SK-N-SH treated with all-trans-retinoic acid at 6 μM for 48 hours (cell line): ENCODE measurements at regions not wholly inside any gene's neighbourhood (a gene's known extent, or its start where the extent isn't known, plus 50 kb on each side); places are given as distances from the start of the nearest gene placed in this dataset.

Experiments used
- ARNTL ChIP-seq: fragments of 450-650 bp; formaldehyde crosslinking; IDR thresholded peaks from 2 replicates; pipeline ENCODE4 v1.5.0; 2020; ENCODE audit warnings: low read depth, mild to moderate bottlenecking, moderate library complexity, borderline replicate concordance
- CREB5 ChIP-seq: fragments of 250-450 bp; sonication (Bioruptor Pico); IDR thresholded peaks from 2 replicates; pipeline ENCODE4 v1.5.1; 2020; ENCODE audit warnings: low read depth, mild to moderate bottlenecking, moderate library complexity
- ESRRG ChIP-seq: fragments of 250-450 bp; sonication (Bioruptor Pico); IDR thresholded peaks from 2 replicates; pipeline ENCODE4 v1.6.1; 2021; ENCODE audit warnings: mild to moderate bottlenecking
- ISL1 ChIP-seq: fragments of 250-450 bp; sonication (Bioruptor Pico); IDR thresholded peaks from 2 replicates; pipeline ENCODE4 v2.1.2; 2022; ENCODE audit warnings: mild to moderate bottlenecking, moderate library complexity
- RARB ChIP-seq: fragments of 250-450 bp; sonication (Bioruptor Pico); IDR thresholded peaks from 2 replicates; pipeline ENCODE4 v1.8.0; 2021; ENCODE audit warnings: mild to moderate bottlenecking, moderate library complexity
- ZFP3 ChIP-seq: fragments of 250-450 bp; sonication (Bioruptor Pico); IDR thresholded peaks from 2 replicates; pipeline ENCODE4 v1.5.0; 2020; ENCODE audit warnings: mild to moderate bottlenecking, moderate library complexity
- ZNF565 ChIP-seq: fragments of 450-650 bp; formaldehyde crosslinking; conservative IDR thresholded peaks from 2 replicates; pipeline ENCODE4 v1.5.0; 2020; ENCODE audit warnings: low read depth, mild to moderate bottlenecking, moderate library complexity
- ZNF8 ChIP-seq: fragments of 450-650 bp; formaldehyde crosslinking; IDR thresholded peaks from 2 replicates; pipeline ENCODE4 v1.5.0; 2020; ENCODE audit warnings: mild to moderate bottlenecking, moderate library complexity
- TF ChIP-seq, protein P1 (sequence below): fragments of 250-450 bp; sonication (Bioruptor Pico); IDR thresholded peaks from 2 replicates; pipeline ENCODE4 v1.5.0; 2020; ENCODE audit warnings: mild to moderate bottlenecking, moderate library complexity
- TF ChIP-seq, protein P2 (sequence below): fragments of 250-450 bp; sonication (Bioruptor Pico); IDR thresholded peaks from 2 replicates; pipeline ENCODE4 v1.8.0; 2020; ENCODE audit warnings: mild to moderate bottlenecking, moderate library complexity, borderline replicate concordance

DNA sequence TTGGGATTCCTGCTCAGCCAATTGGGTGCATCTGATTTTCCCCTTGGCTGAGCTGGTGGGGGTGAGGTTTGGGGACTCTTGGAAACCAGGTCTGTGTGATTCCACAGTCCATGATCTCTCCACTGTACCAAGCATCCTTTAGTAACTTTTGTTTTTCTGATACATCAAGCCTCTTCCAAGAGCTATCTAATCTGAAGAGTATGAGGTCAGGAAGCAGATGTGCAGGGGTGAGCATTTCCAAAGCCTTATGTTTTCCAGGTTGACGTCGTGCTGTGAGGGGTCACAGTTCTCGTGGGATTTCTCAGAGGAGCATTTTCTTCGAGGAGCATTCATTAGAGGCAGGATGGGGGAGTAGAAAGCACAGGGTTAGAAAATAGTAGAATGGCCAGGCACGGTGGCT is 95.3 kb downstream of the KLF4 start:
- TF ChIP-seq ZFP3 = no peak
- no peak for TF ChIP-seq RARB (CRISPR knock-in tag)
- TF ChIP-seq, protein P1, sequence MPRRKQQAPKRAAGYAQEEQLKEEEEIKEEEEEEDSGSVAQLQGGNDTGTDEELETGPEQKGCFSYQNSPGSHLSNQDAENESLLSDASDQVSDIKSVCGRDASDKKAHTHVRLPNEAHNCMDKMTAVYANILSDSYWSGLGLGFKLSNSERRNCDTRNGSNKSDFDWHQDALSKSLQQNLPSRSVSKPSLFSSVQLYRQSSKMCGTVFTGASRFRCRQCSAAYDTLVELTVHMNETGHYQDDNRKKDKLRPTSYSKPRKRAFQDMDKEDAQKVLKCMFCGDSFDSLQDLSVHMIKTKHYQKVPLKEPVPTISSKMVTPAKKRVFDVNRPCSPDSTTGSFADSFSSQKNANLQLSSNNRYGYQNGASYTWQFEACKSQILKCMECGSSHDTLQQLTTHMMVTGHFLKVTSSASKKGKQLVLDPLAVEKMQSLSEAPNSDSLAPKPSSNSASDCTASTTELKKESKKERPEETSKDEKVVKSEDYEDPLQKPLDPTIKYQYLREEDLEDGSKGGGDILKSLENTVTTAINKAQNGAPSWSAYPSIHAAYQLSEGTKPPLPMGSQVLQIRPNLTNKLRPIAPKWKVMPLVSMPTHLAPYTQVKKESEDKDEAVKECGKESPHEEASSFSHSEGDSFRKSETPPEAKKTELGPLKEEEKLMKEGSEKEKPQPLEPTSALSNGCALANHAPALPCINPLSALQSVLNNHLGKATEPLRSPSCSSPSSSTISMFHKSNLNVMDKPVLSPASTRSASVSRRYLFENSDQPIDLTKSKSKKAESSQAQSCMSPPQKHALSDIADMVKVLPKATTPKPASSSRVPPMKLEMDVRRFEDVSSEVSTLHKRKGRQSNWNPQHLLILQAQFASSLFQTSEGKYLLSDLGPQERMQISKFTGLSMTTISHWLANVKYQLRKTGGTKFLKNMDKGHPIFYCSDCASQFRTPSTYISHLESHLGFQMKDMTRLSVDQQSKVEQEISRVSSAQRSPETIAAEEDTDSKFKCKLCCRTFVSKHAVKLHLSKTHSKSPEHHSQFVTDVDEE (CRISPR knock-in tag) = no peak
- no peak for TF ChIP-seq ARNTL (CRISPR knock-in tag)
- no peak for TF ChIP-seq CREB5
- TF ChIP-seq ISL1 = no peak
- TF ChIP-seq ESRRG = no peak
- no peak for TF ChIP-seq ZNF8 (CRISPR knock-in tag)
- no peak for TF ChIP-seq ZNF565 (CRISPR knock-in tag)
- TF ChIP-seq, protein P2, sequence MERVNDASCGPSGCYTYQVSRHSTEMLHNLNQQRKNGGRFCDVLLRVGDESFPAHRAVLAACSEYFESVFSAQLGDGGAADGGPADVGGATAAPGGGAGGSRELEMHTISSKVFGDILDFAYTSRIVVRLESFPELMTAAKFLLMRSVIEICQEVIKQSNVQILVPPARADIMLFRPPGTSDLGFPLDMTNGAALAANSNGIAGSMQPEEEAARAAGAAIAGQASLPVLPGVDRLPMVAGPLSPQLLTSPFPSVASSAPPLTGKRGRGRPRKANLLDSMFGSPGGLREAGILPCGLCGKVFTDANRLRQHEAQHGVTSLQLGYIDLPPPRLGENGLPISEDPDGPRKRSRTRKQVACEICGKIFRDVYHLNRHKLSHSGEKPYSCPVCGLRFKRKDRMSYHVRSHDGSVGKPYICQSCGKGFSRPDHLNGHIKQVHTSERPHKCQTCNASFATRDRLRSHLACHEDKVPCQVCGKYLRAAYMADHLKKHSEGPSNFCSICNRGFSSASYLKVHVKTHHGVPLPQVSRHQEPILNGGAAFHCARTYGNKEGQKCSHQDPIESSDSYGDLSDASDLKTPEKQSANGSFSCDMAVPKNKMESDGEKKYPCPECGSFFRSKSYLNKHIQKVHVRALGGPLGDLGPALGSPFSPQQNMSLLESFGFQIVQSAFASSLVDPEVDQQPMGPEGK (CRISPR knock-in tag) = no peak
